Retinal pigment epithelial cell (primary cell): ENCODE measurements at regions not wholly inside any gene's neighbourhood (a gene's known extent, or its start where the extent isn't known, plus 50 kb on each side); places are given as distances from the start of the nearest gene placed in this dataset.
"Not testable (repeated sequence)": the region's sequence is repeated elsewhere in the genome, so short reads cannot be mapped to it uniquely, and the experiment has no call there.

ENCODE experiments used
- DNase-seq: peaks from one replicate; pipeline ENCODE4 v3.0.0-alpha.2; 2010; ENCODE audit warnings: low read depth
- H3K4me3 ChIP-seq: 2 replicates; pipeline ENCODE4 v1.5.1; 2011; ENCODE audit warnings: mild to moderate bottlenecking, low read length, control low read depth, moderate library complexity
- CTCF ChIP-seq: conservative IDR thresholded peaks from 2 replicates; pipeline ENCODE4 v1.5.1; 2011; ENCODE audit warnings: low read depth, low read length, control low read depth, inconsistent platforms

GRCh38 chr2:53131416-53131815, 636.2 kb upstream of the CHAC2 start:
- TF ChIP-seq CTCF, result no peak
- DNase-seq, result peak; percentile 10
- H3K4me3 ChIP-seq, result no peak overlapping the region

- TF ChIP-seq CTCF, result no peak
- DNase-seq, result peak; percentile 28
- H3K4me3 ChIP-seq, result no peak overlapping the region
Observed at GRCh38 chr2:53130441-53130943, 637.1 kb upstream of the CHAC2 start.

GRCh38 chr2:53129851-53130250, 637.8 kb upstream of the CHAC2 start:
- no peak overlapping the region for H3K4me3 ChIP-seq
- no peak for TF ChIP-seq CTCF
- peak; percentile 76 for DNase-seq

GRCh38 chr2:53127061-53127650, 640.4 kb upstream of the CHAC2 start:
- no peak for TF ChIP-seq CTCF
- peak; percentile 21 for DNase-seq
- no peak overlapping the region for H3K4me3 ChIP-seq

GRCh38 chr2:53114991-53115390, 652.6 kb upstream of the CHAC2 start:
- no peak for TF ChIP-seq CTCF
- DNase-seq, result no peak
- H3K4me3 ChIP-seq, result no peak overlapping the region

GRCh38 chr2:53114582-53114981, 653.0 kb upstream of the CHAC2 start:
- DNase-seq, result no peak
- TF ChIP-seq CTCF, result no peak
- no peak overlapping the region for H3K4me3 ChIP-seq

GRCh38 chr2:53112408-53112807, 655.2 kb upstream of the CHAC2 start:
- DNase-seq, H3K4me3 ChIP-seq: not testable (repeated sequence)
